Coronary artery (tissue), 2 donors: ENCODE measurements at regions not wholly inside any gene's neighbourhood (a gene's known extent, or its start where the extent isn't known, plus 50 kb on each side); places are given as distances from the start of the nearest gene placed in this dataset.
"Not testable (repeated sequence)": the region's sequence is repeated elsewhere in the genome, so short reads cannot be mapped to it uniquely, and the experiment has no call there.

Source experiments
- DNase-seq: peaks from one replicate; pipeline ENCODE4 v3.0.0-alpha.2; 2017; ENCODE audit warnings: low spot score
- H3K27ac ChIP-seq, 2 donors: fragments of 200-600 bp; sonication (generic); one replicate each; pipeline ENCODE4 v1.5.1; 2016 to 2019
- H3K4me3 ChIP-seq: fragments of 200-600 bp; sonication (generic); 2 replicates; pipeline ENCODE4 v1.5.1; 2016; ENCODE audit warnings: mild to moderate bottlenecking, moderate library complexity
- TF ChIP-seq, protein P1 (sequence below): fragments of 200-600 bp; sonication (generic); IDR thresholded peaks from one replicate; pipeline ENCODE4 v1.5.1; 2019; ENCODE audit warnings: antibody characterized with exemption

DNA sequence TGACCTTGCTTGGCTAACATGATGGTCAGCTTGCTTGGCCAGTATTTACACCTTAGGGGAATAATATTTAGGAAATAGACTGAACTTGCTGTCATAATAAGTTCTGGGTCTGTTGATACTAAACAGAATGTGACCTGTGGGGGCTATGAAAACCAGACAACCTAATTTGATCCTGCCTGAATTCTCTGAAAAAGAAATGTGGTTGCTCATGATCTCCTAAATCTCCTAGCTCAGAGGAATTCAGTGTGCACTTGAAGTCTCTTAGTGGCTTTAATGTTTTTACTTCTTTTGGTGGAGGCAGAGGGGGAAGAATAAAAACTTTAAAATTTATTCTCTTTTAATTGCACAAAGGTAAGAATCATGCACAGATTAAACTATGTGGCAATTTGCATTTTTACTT, 205.2 kb downstream of the SEC23IP start:
- Histone ChIP-seq H3K4me3 (no peak overlapping the region), H3K27ac (no peak overlapping the region)
- DNase-seq = no peak
- TF ChIP-seq, protein P1, sequence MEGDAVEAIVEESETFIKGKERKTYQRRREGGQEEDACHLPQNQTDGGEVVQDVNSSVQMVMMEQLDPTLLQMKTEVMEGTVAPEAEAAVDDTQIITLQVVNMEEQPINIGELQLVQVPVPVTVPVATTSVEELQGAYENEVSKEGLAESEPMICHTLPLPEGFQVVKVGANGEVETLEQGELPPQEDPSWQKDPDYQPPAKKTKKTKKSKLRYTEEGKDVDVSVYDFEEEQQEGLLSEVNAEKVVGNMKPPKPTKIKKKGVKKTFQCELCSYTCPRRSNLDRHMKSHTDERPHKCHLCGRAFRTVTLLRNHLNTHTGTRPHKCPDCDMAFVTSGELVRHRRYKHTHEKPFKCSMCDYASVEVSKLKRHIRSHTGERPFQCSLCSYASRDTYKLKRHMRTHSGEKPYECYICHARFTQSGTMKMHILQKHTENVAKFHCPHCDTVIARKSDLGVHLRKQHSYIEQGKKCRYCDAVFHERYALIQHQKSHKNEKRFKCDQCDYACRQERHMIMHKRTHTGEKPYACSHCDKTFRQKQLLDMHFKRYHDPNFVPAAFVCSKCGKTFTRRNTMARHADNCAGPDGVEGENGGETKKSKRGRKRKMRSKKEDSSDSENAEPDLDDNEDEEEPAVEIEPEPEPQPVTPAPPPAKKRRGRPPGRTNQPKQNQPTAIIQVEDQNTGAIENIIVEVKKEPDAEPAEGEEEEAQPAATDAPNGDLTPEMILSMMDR = no peak

GRCh38 chr10:120098232-120098930, 205.9 kb downstream of the SEC23IP start:
- no peak overlapping the region for H3K4me3 ChIP-seq
- DNase-seq = no peak
- H3K27ac ChIP-seq = no peak overlapping the region
- TF ChIP-seq, protein P1 = no peak

DNA sequence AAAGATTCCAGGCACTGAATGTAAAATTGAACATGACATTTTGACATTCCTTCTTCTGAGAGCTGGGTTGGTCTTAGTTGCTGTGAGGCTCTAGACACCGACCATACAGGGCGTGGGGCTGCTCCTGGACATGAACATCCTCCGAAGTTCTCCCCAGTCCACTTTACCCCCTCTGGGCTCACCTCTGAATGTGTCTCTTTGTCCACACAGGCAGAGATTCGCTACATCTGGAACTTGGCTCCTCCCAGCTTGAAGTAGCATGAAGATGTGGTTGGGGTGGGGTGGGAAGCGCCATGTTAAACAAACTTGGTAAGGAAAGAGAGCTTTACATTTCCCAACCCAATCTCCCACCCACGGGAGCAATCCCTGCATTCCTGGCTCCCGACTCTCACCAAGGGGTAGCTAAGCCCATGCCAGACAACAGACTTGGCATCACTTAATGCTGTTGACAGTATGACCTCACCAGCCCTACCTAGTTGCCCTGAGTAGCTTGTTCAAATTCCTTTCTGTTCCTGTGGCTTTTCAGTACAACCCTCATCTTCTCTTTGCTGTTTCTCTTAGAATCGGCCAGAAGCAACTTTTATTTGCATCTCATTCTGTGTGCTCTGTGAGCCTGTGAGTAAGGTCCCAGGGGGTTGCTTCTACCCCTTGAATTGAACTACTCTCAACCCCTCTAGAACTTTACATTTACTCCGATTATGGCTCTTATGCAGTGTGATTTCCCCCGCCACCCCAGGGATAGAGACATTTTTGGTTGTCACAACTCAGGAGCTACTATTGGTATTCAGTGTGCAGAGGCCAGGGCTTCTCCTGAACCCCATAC, 211.4 kb downstream of the SEC23IP start:
- DNase-seq = no peak
- TF ChIP-seq, protein P1 = no peak
- H3K4me3 ChIP-seq = no peak overlapping the region
- no peak overlapping the region for H3K27ac ChIP-seq

DNA sequence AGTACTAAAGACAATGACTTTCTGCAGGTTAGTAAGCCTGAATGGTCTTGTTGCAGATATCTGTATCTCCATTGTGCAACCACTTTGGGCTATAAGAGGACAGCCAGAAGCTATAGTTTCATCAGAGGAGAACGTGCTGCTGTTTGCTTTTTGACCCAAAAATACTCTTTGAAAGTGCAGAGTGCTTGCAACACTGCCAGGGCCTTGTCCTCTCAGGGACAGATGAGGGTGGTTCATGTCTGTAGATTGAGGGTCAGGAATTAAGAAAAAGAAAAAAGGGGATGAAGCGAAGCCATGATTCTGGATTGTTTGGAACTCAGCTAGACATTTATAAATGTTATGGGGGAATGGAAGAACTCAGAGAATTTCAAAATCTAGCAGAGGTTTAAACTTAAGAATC, 212.5 kb downstream of the SEC23IP start:
- no peak for DNase-seq
- no peak overlapping the region for H3K4me3 ChIP-seq
- no peak overlapping the region for H3K27ac ChIP-seq
- TF ChIP-seq, protein P1 = no peak

DNA sequence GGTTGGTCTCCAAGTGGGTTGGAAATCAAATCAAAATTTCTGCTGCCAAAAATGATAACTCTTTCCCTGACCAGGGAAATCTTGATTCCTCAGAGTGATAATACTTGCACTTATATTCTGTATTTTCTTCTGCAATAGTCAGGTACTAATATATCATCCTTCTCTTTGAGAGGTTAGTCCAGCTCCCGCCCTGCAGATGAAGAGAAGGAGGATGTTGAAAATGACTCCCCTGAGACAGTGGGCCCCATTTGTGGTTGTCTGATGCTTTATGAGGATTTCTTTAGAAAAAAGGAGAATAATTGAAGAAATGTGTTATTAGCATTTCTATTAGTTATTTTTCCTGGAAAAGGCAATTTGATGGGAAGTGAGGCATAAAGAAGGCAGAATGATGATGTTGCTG, 213.0 kb downstream of the SEC23IP start:
- no peak overlapping the region for H3K27ac ChIP-seq
- DNase-seq = no peak
- H3K4me3 ChIP-seq = no peak overlapping the region
- TF ChIP-seq, protein P1 = no peak

DNA sequence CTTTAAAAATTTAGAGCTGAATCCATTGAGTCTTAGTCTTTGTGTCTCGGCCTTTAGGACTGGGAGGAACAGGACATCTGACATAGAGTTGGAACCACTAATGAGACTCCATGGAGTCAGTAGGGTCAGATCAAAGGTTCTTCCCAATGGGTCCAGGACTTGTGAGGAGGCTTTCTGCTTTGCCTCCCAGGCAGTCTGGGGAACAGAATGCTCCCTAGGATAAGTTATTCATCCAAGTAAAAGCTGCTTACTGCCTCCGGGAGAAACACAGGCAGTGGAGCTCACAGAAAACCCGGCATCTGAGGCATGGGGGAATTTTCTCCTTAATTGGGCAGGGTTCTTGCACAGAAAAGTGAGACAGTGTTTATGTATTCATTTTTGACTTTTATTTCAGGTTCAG, 216.4 kb downstream of the SEC23IP start:
- no peak overlapping the region for H3K27ac ChIP-seq
- TF ChIP-seq, protein P1 = no peak
- DNase-seq = no peak
- no peak overlapping the region for H3K4me3 ChIP-seq

DNA sequence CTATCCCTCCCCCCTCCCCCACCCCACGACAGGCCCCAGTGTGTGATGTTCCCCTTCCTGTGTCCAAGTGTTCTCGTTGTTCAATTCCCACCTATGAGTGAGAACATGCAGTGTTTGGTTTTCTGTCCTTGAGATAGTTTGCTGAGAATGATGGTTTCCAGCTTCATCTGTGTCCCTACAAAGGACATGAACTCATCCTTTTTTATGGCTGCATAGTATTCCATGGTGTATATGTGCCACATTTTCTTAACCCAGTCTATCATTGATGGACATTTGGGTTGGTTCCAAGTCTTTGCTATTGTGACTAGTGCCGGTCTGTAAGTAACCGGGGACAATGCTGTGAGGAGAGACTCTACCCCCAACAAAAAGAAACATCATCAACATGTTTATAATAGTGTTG, 217.2 kb downstream of the SEC23IP start:
- not testable (repeated sequence) for DNase-seq, H3K4me3 ChIP-seq, H3K27ac ChIP-seq
